Ecto neural progenitor cell (in vitro differentiated cells): ENCODE measurements at regions not wholly inside any gene's neighbourhood (a gene's known extent, or its start where the extent isn't known, plus 50 kb on each side); places are given as distances from the start of the nearest gene placed in this dataset.
"Not testable (repeated sequence)": the region's sequence is repeated elsewhere in the genome, so short reads cannot be mapped to it uniquely, and the experiment has no call there.

Experiments
- DNase-seq: peaks from one replicate; pipeline ENCODE4 v3.0.0-alpha.2; 2018; ENCODE audit warnings: low spot score

- no peak for DNase-seq
Observed at GRCh38 chr12:90829044-90829443, 125.9 kb downstream of the CCER1 start.

GRCh38 chr12:90828621-90829020 is 126.4 kb downstream of the CCER1 start:
- DNase-seq, result no peak

- DNase-seq, result no peak
Observed at GRCh38 chr12:90827567-90827966, 127.4 kb downstream of the CCER1 start.

GRCh38 chr12:90826036-90826435 is 128.9 kb downstream of the CCER1 start:
- DNase-seq, result no peak

GRCh38 chr12:90823859-90824258 is 131.1 kb downstream of the CCER1 start:
- DNase-seq, result no peak

GRCh38 chr12:90819709-90820108 is 135.3 kb downstream of the CCER1 start:
- no peak for DNase-seq

- DNase-seq, result no peak
Observed at GRCh38 chr12:90816353-90817089, 138.5 kb downstream of the CCER1 start.

- DNase-seq, result no peak
Observed at GRCh38 chr12:90809940-90810339, 145.0 kb downstream of the CCER1 start.

- DNase-seq, result no peak
Observed at GRCh38 chr12:90808568-90808967, 146.4 kb downstream of the CCER1 start.

GRCh38 chr12:90802727-90803126 is 152.2 kb downstream of the CCER1 start:
- DNase-seq, result no peak

GRCh38 chr12:90801776-90802175 is 153.2 kb downstream of the CCER1 start:
- no peak for DNase-seq

GRCh38 chr12:90794212-90794611 is 160.8 kb downstream of the CCER1 start:
- DNase-seq, result no peak

GRCh38 chr12:90792718-90793117 is 162.3 kb downstream of the CCER1 start:
- DNase-seq, result not testable (repeated sequence)

GRCh38 chr12:90791445-90791844 is 163.5 kb downstream of the CCER1 start:
- DNase-seq, result no peak

GRCh38 chr12:90790747-90791146 is 164.2 kb downstream of the CCER1 start:
- no peak for DNase-seq

- DNase-seq, result no peak
Observed at GRCh38 chr12:90773491-90773890, 181.5 kb downstream of the CCER1 start.

GRCh38 chr12:90770861-90771260 is 184.1 kb downstream of the CCER1 start:
- DNase-seq, result no peak

- DNase-seq, result no peak
Observed at GRCh38 chr12:90757957-90758356, 197.0 kb downstream of the CCER1 start.

- no peak for DNase-seq
Observed at GRCh38 chr12:90745211-90745610, 209.8 kb downstream of the CCER1 start.

- no peak for DNase-seq
Observed at GRCh38 chr12:90741611-90742010, 213.4 kb downstream of the CCER1 start.

- DNase-seq, result no peak
Observed at GRCh38 chr12:90729736-90730135, 225.2 kb downstream of the CCER1 start.

GRCh38 chr12:90712671-90713070 is 242.3 kb downstream of the CCER1 start:
- DNase-seq, result no peak

GRCh38 chr12:90710711-90711110 is 244.3 kb downstream of the CCER1 start:
- DNase-seq, result no peak

- DNase-seq, result no peak
Observed at GRCh38 chr12:90706036-90706435, 248.9 kb downstream of the CCER1 start.
